GM21529 (cell line): ENCODE measurements at regions not wholly inside any gene's neighbourhood (a gene's known extent, or its start where the extent isn't known, plus 50 kb on each side); places are given as distances from the start of the nearest gene placed in this dataset.

Source experiments
- ATAC-seq: cut with Tn5 transposase; IDR thresholded peaks from one replicate; pipeline ENCODE4 v1.9.1; 2021; ENCODE audit not compliant: unreplicated experiment

GRCh38 chr5:159525117-159525516 lies 194.8 kb upstream of the IL12B start:
- ATAC-seq: no peak

- no peak for ATAC-seq
These were observed 197.4 kb upstream of the IL12B start for GRCh38 chr5:159527546-159528254.

GRCh38 chr5:159531554-159532105 lies 201.3 kb upstream of the IL12B start:
- ATAC-seq: no peak

GRCh38 chr5:159533197-159533596 lies 202.9 kb upstream of the IL12B start:
- no peak for ATAC-seq

GRCh38 chr5:159536166-159536565 lies 205.9 kb upstream of the IL12B start:
- ATAC-seq: no peak

GRCh38 chr5:159536646-159537045 lies 206.4 kb upstream of the IL12B start:
- no peak for ATAC-seq

GRCh38 chr5:159539678-159540077 lies 209.4 kb upstream of the IL12B start:
- no peak for ATAC-seq

GRCh38 chr5:159543326-159543725 lies 213.0 kb upstream of the IL12B start:
- no peak for ATAC-seq

GRCh38 chr5:159545156-159545555 lies 214.9 kb upstream of the IL12B start:
- no peak for ATAC-seq

GRCh38 chr5:159547466-159548195 lies 217.3 kb upstream of the IL12B start:
- no peak for ATAC-seq

- no peak for ATAC-seq
These were observed 218.2 kb upstream of the IL12B start for GRCh38 chr5:159548517-159548916.

- ATAC-seq: no peak
These were observed 218.8 kb upstream of the IL12B start for GRCh38 chr5:159549046-159549445.

- no peak for ATAC-seq
These were observed 220.7 kb upstream of the IL12B start for GRCh38 chr5:159550951-159551350.

- no peak for ATAC-seq
These were observed 222.5 kb upstream of the IL12B start for GRCh38 chr5:159552751-159553150.

GRCh38 chr5:159553792-159554191 lies 223.5 kb upstream of the IL12B start:
- no peak for ATAC-seq

GRCh38 chr5:159555084-159555483 lies 224.8 kb upstream of the IL12B start:
- no peak for ATAC-seq

- ATAC-seq: no peak
These were observed 229.1 kb upstream of the IL12B start for GRCh38 chr5:159559337-159559736.

GRCh38 chr5:159560088-159560487 lies 229.8 kb upstream of the IL12B start:
- ATAC-seq: no peak

GRCh38 chr5:159564031-159564430 lies 233.7 kb upstream of the IL12B start:
- ATAC-seq: no peak

- no peak for ATAC-seq
These were observed 236.5 kb upstream of the IL12B start for GRCh38 chr5:159566832-159567231.

GRCh38 chr5:159567461-159567860 lies 237.2 kb upstream of the IL12B start:
- ATAC-seq: no peak

GRCh38 chr5:159571501-159572244 lies 241.4 kb upstream of the IL12B start:
- ATAC-seq: no peak
